AG09319 (cell line): ENCODE measurements at regions not wholly inside any gene's neighbourhood (a gene's known extent, or its start where the extent isn't known, plus 50 kb on each side); places are given as distances from the start of the nearest gene placed in this dataset.

Experiments
- DNase-seq: peaks from one replicate; pipeline ENCODE4 v3.0.0-alpha.2; 2010; ENCODE audit warnings: low read depth; ENCODE audit errors: extremely low read depth
- CTCF ChIP-seq: IDR thresholded peaks from 2 replicates; pipeline ENCODE4 v1.5.1; 2011; ENCODE audit warnings: low read depth, mild to moderate bottlenecking, inconsistent platforms, low read length, moderate library complexity

GRCh38 chr2:4415810-4416413 lies 712.5 kb downstream of the DCDC2C start:
- no peak for TF ChIP-seq CTCF
- no peak for DNase-seq

DNA sequence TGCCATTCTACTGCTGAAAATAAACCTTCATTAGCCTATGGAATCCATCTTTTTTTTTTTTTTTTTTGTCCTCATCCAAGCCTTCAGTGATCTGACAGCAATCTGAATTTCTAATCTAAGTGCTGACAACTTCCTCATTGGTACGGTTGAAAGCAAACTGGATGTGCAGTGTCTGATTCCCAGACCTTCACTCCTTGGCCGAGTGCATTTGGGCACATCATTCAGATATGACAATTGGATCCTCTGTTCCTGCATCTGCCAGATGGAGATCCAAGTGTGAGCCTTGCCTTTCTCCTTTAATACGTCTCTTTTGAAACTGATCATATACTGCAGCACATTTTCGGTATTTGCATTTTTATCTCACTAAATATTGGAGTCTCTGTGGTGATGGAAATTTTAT lies 713.1 kb downstream of the DCDC2C start:
- TF ChIP-seq CTCF, result no peak
- DNase-seq, result no peak

DNA sequence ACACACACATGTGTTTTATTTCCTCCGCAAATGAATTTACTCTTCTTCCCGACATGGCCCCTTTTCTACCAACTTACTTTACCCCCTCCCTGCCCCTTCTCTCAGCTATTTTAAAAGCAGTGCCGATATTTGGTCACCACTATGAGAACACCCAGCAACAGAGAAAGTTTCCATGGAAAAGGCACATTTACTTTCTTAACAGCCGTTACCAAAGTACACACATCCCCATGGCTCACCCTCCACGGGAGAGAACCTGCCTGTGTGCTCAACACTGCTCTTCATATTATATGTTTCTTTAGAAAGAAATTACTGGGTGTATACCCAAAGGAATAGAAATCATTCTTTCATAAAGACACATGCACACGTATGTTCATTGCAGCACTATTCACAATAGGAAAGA lies 714.4 kb downstream of the DCDC2C start:
- no peak for TF ChIP-seq CTCF
- DNase-seq, result no peak

GRCh38 chr2:4420032-4420431 lies 716.7 kb downstream of the DCDC2C start:
- DNase-seq, result no peak
- no peak for TF ChIP-seq CTCF

- no peak for TF ChIP-seq CTCF
- no peak for DNase-seq
Observed at GRCh38 chr2:4424153-4424552, 720.8 kb downstream of the DCDC2C start.

DNA sequence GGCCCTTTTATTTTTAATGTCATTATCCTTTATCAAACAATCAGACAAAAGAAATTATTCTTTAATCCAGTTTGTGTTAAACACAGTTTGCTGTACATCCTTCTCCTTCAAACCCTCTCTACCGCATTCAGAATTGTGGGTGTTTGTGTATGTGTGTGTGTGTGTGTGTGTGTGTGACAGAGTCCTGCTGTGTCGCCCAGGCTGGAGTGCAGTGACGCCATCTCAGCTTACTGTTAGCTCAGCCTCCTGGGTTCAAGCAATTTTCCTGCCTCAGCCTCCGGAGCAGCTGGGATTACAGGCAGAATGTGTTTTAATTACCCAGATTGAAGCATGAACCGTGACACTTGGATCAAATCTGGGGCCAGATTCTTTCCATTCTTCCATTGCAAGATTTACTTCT lies 723.7 kb downstream of the DCDC2C start:
- no peak for DNase-seq

GRCh38 chr2:4445821-4446220 lies 742.4 kb downstream of the DCDC2C start:
- no peak for TF ChIP-seq CTCF
- DNase-seq, result no peak

More for the DNA sequence above, 723.7 kb downstream of the DCDC2C start:
- TF ChIP-seq CTCF, result no peak
